ENCODE measurements at regions not wholly inside any gene's neighbourhood (a gene's known extent, or its start where the extent isn't known, plus 50 kb on each side); places are given as distances from the start of the nearest gene placed in this dataset.

DNA sequence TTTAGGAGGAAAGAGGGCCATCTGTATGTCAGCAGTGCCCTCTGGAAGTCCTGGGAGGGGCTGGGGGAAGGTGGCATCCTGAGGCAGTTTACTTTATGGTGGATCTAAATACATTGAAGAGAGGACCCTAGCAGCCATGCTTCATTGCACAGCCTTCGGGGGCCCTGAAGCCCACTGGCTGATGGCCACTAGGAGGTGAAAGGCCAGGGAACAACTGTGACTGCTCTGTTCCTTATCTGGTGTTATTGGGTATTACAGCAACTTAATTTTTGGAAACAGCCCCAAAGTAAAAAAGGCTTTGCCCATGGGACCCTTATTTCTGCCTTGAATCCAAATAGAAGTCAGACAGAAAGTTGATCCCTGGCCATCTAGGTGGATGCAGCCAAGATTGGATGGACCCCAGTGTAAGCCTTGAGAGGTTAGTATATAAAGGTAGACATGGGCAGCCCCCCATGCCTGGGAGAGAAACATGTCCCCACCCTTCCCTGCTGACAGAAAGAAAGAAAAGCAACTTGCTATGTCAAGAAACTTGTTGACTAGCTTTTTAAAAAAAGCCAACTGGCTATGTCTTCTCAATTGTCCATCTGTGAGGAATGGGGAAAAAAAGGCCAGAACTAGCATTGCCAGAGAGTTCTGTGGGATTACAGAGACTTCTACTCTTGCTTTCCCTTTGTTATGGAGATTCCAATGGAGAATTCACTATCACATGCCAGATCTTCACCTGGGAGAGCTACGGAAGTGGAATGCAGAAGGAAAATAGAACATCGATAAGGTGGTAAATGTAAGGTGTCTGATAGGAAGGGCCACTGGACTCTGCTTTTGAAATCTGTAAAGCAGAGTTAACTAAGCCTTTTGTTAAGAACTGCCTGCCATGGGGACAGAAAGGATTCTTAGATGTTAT lies 58.6 kb upstream of the OSR1 start:
- TF ChIP-seq ZNF423 (tag by site-specific recombination; IDR thresholded peaks at IDR 0.05), result no peak
- TF ChIP-seq ZNF561 (tag by site-specific recombination; IDR thresholded peaks at IDR 0.05; ENCODE audit: borderline replicate concordance), result no peak
